HepG2 (cell line): ENCODE measurements at regions not wholly inside any gene's neighbourhood (a gene's known extent, or its start where the extent isn't known, plus 50 kb on each side); places are given as distances from the start of the nearest gene placed in this dataset.
A peak's percentile ranks its signal among the peaks of the same experiment; 100 is the strongest.

Experiments
- ATAC-seq: fragments of 200-7000 bp; cut with Tn5 transposase; 3 replicates; pipeline ENCODE4 v1.9.1; 2020; ENCODE audit warnings: mild to moderate bottlenecking, moderate library complexity
- BruUV-seq: library from RNA; stranded (reverse); fragments of 400-500 nt; replicated peaks from 2 replicates; lab custom pipeline; 2021; lab: Mats Ljungman, UMichigan
- CTCF ChIA-PET: fragments of 300-600 bp; formaldehyde crosslinking; extraction: SDS; loops from one replicate; lab custom pipeline; 2021; ENCODE audit warnings: low total read pairs, inconsistent platforms, low intra/inter-chr PET ratio; lab: Yijun Ruan, JAX
- POLR2A ChIA-PET: fragments of 350-600 bp; sonication (Branson Sonifier 250); formaldehyde crosslinking; loops from one replicate; lab custom pipeline; 2020; ENCODE audit warnings: antibody characterized with exemption, inconsistent platforms; lab: Yijun Ruan, JAX
- DNase-seq: peaks from one replicate; pipeline ENCODE4 v3.0.0-alpha.2; 2015; ENCODE audit warnings: low spot score
- FAIRE-seq: peaks from 3 replicates; lab custom pipeline; 2011; peaks lifted over from hg19 to GRCh38; lab: Jason Lieb, UNC
- H2AFZ ChIP-seq: one replicate; pipeline ENCODE4 v1.6.1; 2011; ENCODE audit warnings: low read length, inconsistent platforms
- H3K27ac ChIP-seq: fragments of 300-600 bp; 3 replicates; pipeline ENCODE4 v1.8.0; 2011; ENCODE audit warnings: mixed run types, mild to moderate bottlenecking, mixed read lengths, low read length, inconsistent platforms; ENCODE audit not compliant: insufficient read depth; ENCODE audit errors: extremely low read length
- H3K27me3 ChIP-seq, 2 experiments: fragments of 200-600 bp in 1 of 2; 2 replicates in 1 of 2; 3 replicates in 1 of 2; pipeline versions ENCODE4 v1.6.0 to v1.8.0; 2011; ENCODE audit warnings: low read length in 2 of 2, mild to moderate bottlenecking in 2 of 2, moderate library complexity in 2 of 2, inconsistent platforms in 1 of 2; ENCODE audit not compliant: insufficient read depth in 2 of 2, control insufficient read depth in 1 of 2
- H3K36me3 ChIP-seq, 2 experiments: fragments of 200-600 bp in 1 of 2; replicated peaks in 1 of 2; 2 replicates in 1 of 2; 3 replicates in 1 of 2; pipeline versions ENCODE4 v1.5.1 to v1.8.0; 2011; ENCODE audit warnings: low read length in 2 of 2, inconsistent platforms in 1 of 2; ENCODE audit not compliant: insufficient read depth in 2 of 2, control insufficient read depth in 1 of 2
- H3K4me1 ChIP-seq: 2 replicates; pipeline ENCODE4 v1.5.1; 2012; ENCODE audit warnings: low read length, inconsistent platforms; ENCODE audit not compliant: insufficient read depth
- H3K4me2 ChIP-seq: 2 replicates; pipeline ENCODE4 v1.6.0; 2011; ENCODE audit warnings: low read depth, low read length, inconsistent platforms
- H3K4me3 ChIP-seq, 3 experiments: fragments of 200-600 bp in 1 of 3; sonication (generic), shearing (Covaris generic) in 1 of 3; replicated peaks in 1 of 3; 2 replicates each; pipeline ENCODE4 v1.5.1; 2011 to 2016; ENCODE audit warnings: low read length in 3 of 3, inconsistent platforms in 2 of 3, low read depth in 2 of 3, mild to moderate bottlenecking in 2 of 3, control low read depth in 1 of 3, mixed read lengths in 1 of 3; ENCODE audit not compliant: insufficient read depth in 1 of 3
- H3K79me2 ChIP-seq: one replicate; pipeline ENCODE4 v1.6.1; 2011; ENCODE audit warnings: low read length, inconsistent platforms; ENCODE audit not compliant: insufficient read depth
- H3K9ac ChIP-seq: 2 replicates; pipeline ENCODE4 v1.6.0; 2011; ENCODE audit warnings: mild to moderate bottlenecking, low read depth, low read length, inconsistent platforms; ENCODE audit not compliant: insufficient read depth
- H3K9me3 ChIP-seq: 2 replicates; pipeline ENCODE4 v1.5.1; 2012; ENCODE audit warnings: mild to moderate bottlenecking, low read length
- H4K20me1 ChIP-seq: 2 replicates; pipeline ENCODE4 v1.6.0; 2011; ENCODE audit warnings: inconsistent platforms, mild to moderate bottlenecking, low read length, moderate library complexity; ENCODE audit not compliant: insufficient read depth
- CREM ChIP-seq, 2 experiments: sonication (generic) in 1 of 2; formaldehyde crosslinking in 1 of 2; IDR thresholded peaks; 2 replicates each; pipeline versions ENCODE4 v1.4.0 to v1.6.1; 2016 to 2020; ENCODE audit warnings: antibody characterized with exemption in 1 of 2, mild to moderate bottlenecking in 1 of 2, missing genetic modification reagents in 1 of 2
- CTCF ChIP-seq: sonication (generic); formaldehyde crosslinking; IDR thresholded peaks from 2 replicates; pipeline ENCODE4 v1.5.0; 2020; ENCODE audit warnings: mild to moderate bottlenecking, missing genetic modification reagents, moderate library complexity
- HNRNPK ChIP-seq: fragments of 200-400 bp; formaldehyde crosslinking; IDR thresholded peaks from 2 replicates; pipeline ENCODE4 v1.6.1; 2018; ENCODE audit warnings: low read length, low read depth, moderate library complexity, mild to moderate bottlenecking; ENCODE audit not compliant: poor library complexity, severe bottlenecking
- MAFF ChIP-seq: IDR thresholded peaks from 2 replicates; pipeline ENCODE4 v1.6.1; 2011; ENCODE audit warnings: low read depth, low read length, improper control_type of control experiment
- MAFK ChIP-seq, 2 experiments: IDR thresholded peaks in 1 of 2; conservative IDR thresholded peaks in 1 of 2; 2 replicates each; pipeline ENCODE4 v1.6.1; 2011; ENCODE audit warnings: improper control_type of control experiment in 2 of 2, low read length in 2 of 2
- MEIS2 ChIP-seq: sonication (generic); formaldehyde crosslinking; IDR thresholded peaks from 2 replicates; pipeline ENCODE4 v1.9.0; 2021; ENCODE audit warnings: mild to moderate bottlenecking, missing genetic modification reagents
- NPAS2 ChIP-seq: sonication (generic); formaldehyde crosslinking; IDR thresholded peaks from 2 replicates; pipeline ENCODE4 v1.8.0; 2022; ENCODE audit warnings: mild to moderate bottlenecking, missing genetic modification reagents, borderline replicate concordance
- RERE ChIP-seq: IDR thresholded peaks from 2 replicates; pipeline ENCODE4 v1.6.1; 2016; ENCODE audit warnings: low read depth, missing genetic modification reagents, missing compliant biosample characterization
- ZNF503 ChIP-seq: sonication (generic); formaldehyde crosslinking; IDR thresholded peaks from 2 replicates; pipeline ENCODE4 v1.4.0; 2020; ENCODE audit warnings: missing genetic modification reagents
- ZNF629 ChIP-seq: sonication (generic); formaldehyde crosslinking; conservative IDR thresholded peaks from 2 replicates; pipeline ENCODE4 v1.5.0; 2020; ENCODE audit warnings: missing genetic modification reagents
- ZNF720 ChIP-seq: sonication (generic); formaldehyde crosslinking; IDR thresholded peaks from 2 replicates; pipeline ENCODE4 v1.4.0; 2020; ENCODE audit warnings: missing genetic modification reagents
- WGBS: methylation state at CpG from one replicate; pipeline ENCODE4 v1.1.6; 2017; ENCODE audit warnings: low lambda C conversion rate; 5-methylcytosine and 5-hydroxymethylcytosine counted together
- in situ Hi-C: cut with HindIII; loops from 2 replicates; pipeline ENCODE4 v1.10.0; 2017; ENCODE audit warnings: low pct_unique_long_range_greater_than_20kb; ENCODE audit not compliant: extremely low pct_ligation_motif_present
- intact Hi-C: fragments of 100-400 bp; cut with micrococcal nuclease; formaldehyde crosslinking; loops from one replicate; pipeline ENCODE4 v1.10.0; 2022; ENCODE audit not compliant: unreplicated experiment

GRCh38 chr2:189299974-189300373, 120.4 kb upstream of the COL5A2 start:
- intact Hi-C loops: no loop called here
- H2AFZ ChIP-seq: no peak overlapping the region
- CTCF ChIA-PET: no interaction called here

GRCh38 chr2:189300916-189301315, 121.4 kb upstream of the COL5A2 start:
- ChIA-PET CTCF (no interaction called here), POLR2A (no interaction called here)
- in situ Hi-C loops (no loop called here), intact Hi-C loops (no loop called here)
- TF ChIP-seq HNRNPK: no peak
- no peak for TF ChIP-seq RERE (CRISPR knock-in tag)
- no peak for TF ChIP-seq CTCF (CRISPR knock-in tag)
- no peak for TF ChIP-seq ZNF629
- TF ChIP-seq MEIS2 (CRISPR knock-in tag): no peak
- TF ChIP-seq ZNF503 (CRISPR knock-in tag): no peak
- TF ChIP-seq ZNF720 (CRISPR knock-in tag): no peak
- TF ChIP-seq NPAS2 (CRISPR knock-in tag): no peak
- Histone ChIP-seq H2AFZ (no peak overlapping the region), H3K4me3 (no peak overlapping the region), H3K36me3 (no peaks in the 10 kb centered on the region), H3K4me2 (no peak overlapping the region), H3K27ac (no peak overlapping the region), H4K20me1 (no peaks in the 10 kb centered on the region), H3K79me2 (no peaks in the 10 kb centered on the region), H3K9me3 (no peaks in the 10 kb centered on the region), H3K9ac (no peak overlapping the region), H3K27me3 (no peaks in the 10 kb centered on the region), H3K4me1 (no peaks in the 10 kb centered on the region)
- no peak for FAIRE-seq
- no TSS peak for BruUV-seq
- no peak for DNase-seq
- no peak for ATAC-seq

More at GRCh38 chr2:189299974-189300373, 120.4 kb upstream of the COL5A2 start:
- ATAC-seq (no peak), FAIRE-seq (no peak), DNase-seq (no peak)
- in situ Hi-C loops: no loop called here
- H3K36me3 ChIP-seq: no peaks in the 10 kb centered on the region
- H3K9me3 ChIP-seq: no peaks in the 10 kb centered on the region
- H3K79me2 ChIP-seq: no peaks in the 10 kb centered on the region
- H3K27me3 ChIP-seq: no peaks in the 10 kb centered on the region
- POLR2A ChIA-PET: no interaction called here
- H3K4me1 ChIP-seq: no peaks in the 10 kb centered on the region
- no peak overlapping the region for H3K4me3 ChIP-seq
- H3K9ac ChIP-seq: no peak overlapping the region
- H4K20me1 ChIP-seq: no peaks in the 10 kb centered on the region
- H3K4me2 ChIP-seq: no peak overlapping the region
- peak; percentile 72 for TF ChIP-seq MAFF
- no peak for TF ChIP-seq CREM (IDR thresholded peaks at IDR 0.05)
- no peak for TF ChIP-seq CREM (CRISPR knock-in tag; IDR thresholded peaks at IDR 0.05)
- peak; percentile 61 to 72 for TF ChIP-seq MAFK (conservative IDR thresholded peaks at IDR 0.05 in 1 of 2, IDR thresholded peaks at IDR 0.05 in 1 of 2; ENCODE audit: low read length in 2 of 2)
- WGBS: 4% methylated on average over 1 of the region's 1 CpG
- no TSS peak for BruUV-seq
- no peak overlapping the region for H3K27ac ChIP-seq
